ENCODE measurements at regions not wholly inside any gene's neighbourhood (a gene's known extent, or its start where the extent isn't known, plus 50 kb on each side); places are given as distances from the start of the nearest gene placed in this dataset.

DNA sequence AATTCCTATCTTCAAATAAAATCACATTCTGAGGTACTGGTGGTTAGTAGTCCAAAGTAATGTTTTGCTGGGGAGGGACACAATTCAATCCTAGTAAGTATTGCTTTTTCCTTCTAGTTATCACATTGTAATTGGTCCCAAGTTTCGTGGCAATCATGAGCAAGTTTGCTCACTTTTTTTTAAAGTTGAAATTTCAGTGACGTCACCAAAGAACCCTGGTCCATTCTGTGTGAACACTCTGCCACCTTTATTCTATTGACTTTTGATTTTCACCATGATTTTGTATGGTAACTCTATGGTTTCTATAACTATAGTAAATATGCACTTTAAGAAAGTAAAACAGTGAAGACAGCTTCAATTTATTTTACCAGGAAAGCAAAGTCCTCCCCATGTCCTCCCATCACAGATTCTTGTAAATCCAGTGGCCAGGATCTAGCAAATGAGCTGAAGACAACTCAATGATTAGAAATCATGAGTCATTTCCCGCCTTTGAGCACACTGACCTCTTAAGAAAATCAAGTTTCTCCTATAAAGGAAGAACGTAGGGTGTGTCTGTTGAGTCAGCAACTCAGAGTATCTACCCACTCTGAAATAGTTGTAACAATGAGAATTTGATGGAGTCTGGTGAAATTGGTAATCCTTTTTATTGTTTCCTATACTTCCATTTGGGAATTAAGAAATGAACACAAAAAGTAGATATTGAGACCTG lies 1306.6 kb upstream of the PABPC4L start:
- Histone ChIP-seq H3K9ac (no peak overlapping the region), H3K27ac (no peak overlapping the region), H3K4me1 (ENCODE audit: low read depth, poor library complexity, severe bottlenecking) (no peaks in the 10 kb centered on the region), H4K20me1 (ENCODE audit: insufficient read depth) (no peaks in the 10 kb centered on the region), H2AFZ (ENCODE audit: low read depth) (no peak overlapping the region), H3K27me3 (ENCODE audit: insufficient read depth, low read depth) (no peaks in the 10 kb centered on the region), H3K36me3 (ENCODE audit: insufficient read depth) (no peaks in the 10 kb centered on the region), H3K4me3 (IDR thresholded peaks at IDR 0.05; ENCODE audit: insufficient read depth, low read depth, low read length) (no peak overlapping the region), H3K4me2 (no peak overlapping the region), H3K79me2 (ENCODE audit: insufficient read depth, low read depth) (no peaks in the 10 kb centered on the region)
- no peak for TF ChIP-seq CTCF (conservative IDR thresholded peaks at IDR 0.05; ENCODE audit: low read depth, low read length)

DNA sequence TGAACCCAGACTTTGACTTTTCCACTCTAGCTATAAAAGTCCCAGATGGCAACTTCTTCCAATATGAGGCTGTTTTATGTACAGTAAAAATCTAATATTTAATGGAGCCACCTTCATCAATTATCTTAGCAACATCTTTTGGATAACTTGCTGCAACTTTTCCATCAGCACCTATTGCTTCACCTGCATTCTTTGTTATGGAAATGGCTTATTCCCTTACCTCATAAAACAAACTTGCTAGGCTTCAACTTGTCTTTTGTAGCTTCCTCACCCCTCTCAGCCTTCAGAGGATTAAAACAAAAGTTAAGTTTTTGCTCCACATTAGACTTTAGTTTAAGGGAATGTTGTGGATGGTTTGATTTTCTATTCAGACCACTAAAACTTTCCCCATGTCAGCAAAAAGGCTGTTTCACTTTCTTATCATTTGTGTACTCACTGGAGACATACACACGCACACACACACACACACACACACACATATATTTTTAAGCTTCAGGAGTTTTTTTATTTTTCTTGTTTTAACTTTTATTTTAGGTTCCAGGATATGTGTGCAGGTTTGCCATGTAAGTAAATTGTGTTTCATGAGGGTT lies 1296.1 kb upstream of the PABPC4L start:
- TF ChIP-seq CTCF (conservative IDR thresholded peaks at IDR 0.05; ENCODE audit: low read depth, low read length): no peak
- Histone ChIP-seq H3K4me3 (IDR thresholded peaks at IDR 0.05; ENCODE audit: insufficient read depth, low read depth, low read length) (no peak overlapping the region), H3K9ac (no peak overlapping the region), H3K27me3 (ENCODE audit: insufficient read depth, low read depth) (no peaks in the 10 kb centered on the region), H3K4me2 (peak overlapping the region; percentile 41), H2AFZ (ENCODE audit: low read depth) (no peak overlapping the region; the same call in 1 of the 2 replicates), H3K4me1 (ENCODE audit: low read depth, poor library complexity, severe bottlenecking) (peaks cover 18% of the 10 kb centered on the region), H4K20me1 (ENCODE audit: insufficient read depth) (no peaks in the 10 kb centered on the region), H3K36me3 (ENCODE audit: insufficient read depth) (no peaks in the 10 kb centered on the region), H3K79me2 (ENCODE audit: insufficient read depth, low read depth) (no peaks in the 10 kb centered on the region), H3K27ac (no peak overlapping the region)

DNA sequence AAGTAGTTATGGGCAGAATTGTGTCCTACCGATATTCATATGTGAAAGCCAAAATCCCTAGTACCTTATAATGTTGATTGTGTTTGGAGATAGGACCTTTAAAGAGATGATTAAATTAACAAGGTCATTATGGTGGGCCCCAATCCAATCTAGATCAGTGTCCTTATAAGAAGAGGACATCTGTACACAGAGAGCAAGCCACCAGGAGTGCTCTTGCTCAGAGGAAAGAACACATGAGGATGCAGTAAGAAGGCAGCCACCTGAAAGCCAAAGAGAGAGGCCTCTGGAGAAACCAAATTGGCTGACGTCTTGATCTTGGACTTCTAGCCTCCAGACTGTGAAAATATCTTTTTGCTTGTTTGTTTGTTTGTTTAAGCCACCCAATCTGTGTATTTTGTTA lies 1290.8 kb upstream of the PABPC4L start:
- Histone ChIP-seq H3K4me2 (no peak overlapping the region), H3K4me3 (IDR thresholded peaks at IDR 0.05; ENCODE audit: insufficient read depth, low read depth, low read length) (no peak overlapping the region), H2AFZ (ENCODE audit: low read depth) (no peak overlapping the region), H3K4me1 (ENCODE audit: low read depth, poor library complexity, severe bottlenecking) (peaks cover 9% of the 10 kb centered on the region), H3K27ac (no peak overlapping the region), H3K36me3 (ENCODE audit: insufficient read depth) (no peaks in the 10 kb centered on the region), H3K79me2 (ENCODE audit: insufficient read depth, low read depth) (no peaks in the 10 kb centered on the region), H3K9ac (no peak overlapping the region), H4K20me1 (ENCODE audit: insufficient read depth) (no peaks in the 10 kb centered on the region), H3K27me3 (ENCODE audit: insufficient read depth, low read depth) (no peaks in the 10 kb centered on the region)
- TF ChIP-seq CTCF (conservative IDR thresholded peaks at IDR 0.05; ENCODE audit: low read depth, low read length): no peak

GRCh38 chr4:135485371-135485770 lies 1283.8 kb upstream of the PABPC4L start:
- H3K4me1 ChIP-seq (ENCODE audit: low read depth, poor library complexity, severe bottlenecking): no peaks in the 10 kb centered on the region
- H3K9ac ChIP-seq: no peak overlapping the region

More at GRCh38 chr4:135485371-135485770, 1283.8 kb upstream of the PABPC4L start:
- H3K36me3 ChIP-seq (ENCODE audit: insufficient read depth): no peaks in the 10 kb centered on the region
- no peak overlapping the region for H3K4me2 ChIP-seq
- TF ChIP-seq CTCF (conservative IDR thresholded peaks at IDR 0.05; ENCODE audit: low read depth, low read length): no peak
- no peak overlapping the region for H3K4me3 ChIP-seq (IDR thresholded peaks at IDR 0.05; ENCODE audit: insufficient read depth, low read depth, low read length)
- H2AFZ ChIP-seq (ENCODE audit: low read depth): no peak overlapping the region
- no peaks in the 10 kb centered on the region for H4K20me1 ChIP-seq (ENCODE audit: insufficient read depth)
- no peaks in the 10 kb centered on the region for H3K79me2 ChIP-seq (ENCODE audit: insufficient read depth, low read depth)
- H3K27me3 ChIP-seq (ENCODE audit: insufficient read depth, low read depth): no peaks in the 10 kb centered on the region
- H3K27ac ChIP-seq: no peak overlapping the region
